Prostate gland (tissue), 2 donors: ENCODE measurements at regions not wholly inside any gene's neighbourhood (a gene's known extent, or its start where the extent isn't known, plus 50 kb on each side); places are given as distances from the start of the nearest gene placed in this dataset.

Source experiments
- DNase-seq: peaks from one replicate; pipeline ENCODE4 v3.0.0-alpha.2; 2019; ENCODE audit warnings: low spot score
- H3K27ac ChIP-seq, 2 donors: fragments of 200-600 bp; sonication (generic); 2 replicates each; pipeline ENCODE4 v1.5.1; 2017 to 2019
- H3K27me3 ChIP-seq: fragments of 200-600 bp; sonication (generic); replicated peaks from 2 replicates; pipeline ENCODE4 v1.5.1; 2019; ENCODE audit not compliant: insufficient read depth
- H3K36me3 ChIP-seq, 2 donors: fragments of 200-600 bp; sonication (generic); 1 replicate in 1 of 2; 2 replicates in 1 of 2; pipeline versions ENCODE4 v1.5.1 to v1.8.1; 2017 to 2019
- H3K4me1 ChIP-seq: fragments of 200-600 bp; sonication (generic); replicated peaks from 2 replicates; pipeline ENCODE4 v1.5.1; 2019
- H3K4me3 ChIP-seq, 2 donors: fragments of 200-600 bp; sonication (generic); 2 replicates each; pipeline ENCODE4 v1.5.1; 2017 to 2019
- H3K9me3 ChIP-seq: fragments of 200-600 bp; sonication (generic); 2 replicates; pipeline ENCODE4 v1.5.1; 2017
- POLR2A ChIP-seq: fragments of 450-650 bp; IDR thresholded peaks from one replicate; pipeline ENCODE4 v1.6.1; 2016; ENCODE audit warnings: antibody characterized with exemption, mild to moderate bottlenecking
- POLR2AphosphoS5 ChIP-seq: sonication (generic); formaldehyde crosslinking; IDR thresholded peaks from one replicate; pipeline ENCODE4 v1.6.1; 2017; ENCODE audit warnings: antibody characterized with exemption
- WGBS: methylation state at CpG from one replicate; pipeline ENCODE4 v1.1.5; 2018; 5-methylcytosine and 5-hydroxymethylcytosine counted together
- intact Hi-C: fragments of 100-400 bp; cut with DNase I; formaldehyde crosslinking; loops from one replicate; pipeline ENCODE4 v1.14.2; 2022
- TF ChIP-seq, protein P1 (sequence below), 4 experiments: fragments of 200-600 bp in 2 of 4; fragments of 450-650 bp in 2 of 4; sonication (generic) in 2 of 4; IDR thresholded peaks; 1 replicate in 3 of 4; 2 replicates in 1 of 4; pipeline ENCODE4 v1.5.1; 2016 to 2019; ENCODE audit warnings: antibody characterized with exemption in 4 of 4, mild to moderate bottlenecking in 2 of 4, moderate library complexity in 2 of 4

DNA sequence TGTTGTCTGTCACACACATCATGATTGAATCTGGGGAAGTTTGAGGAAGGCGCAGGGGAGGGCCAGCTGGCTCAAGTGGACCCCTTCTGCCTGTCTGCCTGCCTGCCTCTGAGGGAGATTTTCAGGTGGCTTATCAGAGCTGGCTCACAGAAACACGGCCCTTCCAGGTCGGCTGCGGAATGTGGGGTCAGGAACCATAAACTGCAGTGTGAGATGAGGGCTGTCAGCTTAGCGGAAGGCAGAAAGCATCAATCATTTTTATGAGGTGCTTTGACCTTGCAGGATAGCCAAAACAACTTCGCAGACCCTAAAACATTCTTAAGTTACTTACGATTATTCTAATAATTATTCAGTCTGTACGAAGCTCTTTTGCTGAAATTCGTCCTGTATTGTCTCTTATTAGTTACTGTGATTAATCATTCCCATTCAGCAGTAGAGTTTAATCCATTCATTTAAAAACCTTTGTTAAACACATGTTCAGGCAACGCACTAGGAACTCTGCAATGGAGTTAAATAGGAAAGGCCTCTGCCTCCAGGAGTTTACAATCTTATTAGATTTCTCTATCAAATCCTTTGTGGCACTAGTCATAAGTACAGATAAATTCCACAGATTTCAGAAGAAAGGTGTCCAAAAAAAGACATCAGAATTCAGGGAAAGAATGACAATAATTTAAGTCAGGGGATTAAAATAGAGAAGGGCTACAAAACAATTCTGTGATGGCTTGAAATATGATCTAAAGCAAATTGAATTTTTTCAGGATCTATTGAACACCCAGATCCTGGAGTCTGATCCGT lies 371.6 kb downstream of the HRH4 start:
- no peak for DNase-seq
- 33% methylated on average over 11 of the region's 11 CpGs for WGBS
- intact Hi-C loops: no loop called here
- Histone ChIP-seq H3K27ac (no peak overlapping the region), H3K27me3 (no peaks in the 10 kb centered on the region), H3K36me3 (no peaks in the 10 kb centered on the region), H3K9me3 (no peaks in the 10 kb centered on the region), H3K4me3 (no peak overlapping the region), H3K4me1 (no peaks in the 10 kb centered on the region)
- TF ChIP-seq, protein P1, sequence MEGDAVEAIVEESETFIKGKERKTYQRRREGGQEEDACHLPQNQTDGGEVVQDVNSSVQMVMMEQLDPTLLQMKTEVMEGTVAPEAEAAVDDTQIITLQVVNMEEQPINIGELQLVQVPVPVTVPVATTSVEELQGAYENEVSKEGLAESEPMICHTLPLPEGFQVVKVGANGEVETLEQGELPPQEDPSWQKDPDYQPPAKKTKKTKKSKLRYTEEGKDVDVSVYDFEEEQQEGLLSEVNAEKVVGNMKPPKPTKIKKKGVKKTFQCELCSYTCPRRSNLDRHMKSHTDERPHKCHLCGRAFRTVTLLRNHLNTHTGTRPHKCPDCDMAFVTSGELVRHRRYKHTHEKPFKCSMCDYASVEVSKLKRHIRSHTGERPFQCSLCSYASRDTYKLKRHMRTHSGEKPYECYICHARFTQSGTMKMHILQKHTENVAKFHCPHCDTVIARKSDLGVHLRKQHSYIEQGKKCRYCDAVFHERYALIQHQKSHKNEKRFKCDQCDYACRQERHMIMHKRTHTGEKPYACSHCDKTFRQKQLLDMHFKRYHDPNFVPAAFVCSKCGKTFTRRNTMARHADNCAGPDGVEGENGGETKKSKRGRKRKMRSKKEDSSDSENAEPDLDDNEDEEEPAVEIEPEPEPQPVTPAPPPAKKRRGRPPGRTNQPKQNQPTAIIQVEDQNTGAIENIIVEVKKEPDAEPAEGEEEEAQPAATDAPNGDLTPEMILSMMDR (IDR thresholded peaks at IDR 0.05): no peak
- TF ChIP-seq POLR2A (no peak), POLR2AphosphoS5 (no peak)

DNA sequence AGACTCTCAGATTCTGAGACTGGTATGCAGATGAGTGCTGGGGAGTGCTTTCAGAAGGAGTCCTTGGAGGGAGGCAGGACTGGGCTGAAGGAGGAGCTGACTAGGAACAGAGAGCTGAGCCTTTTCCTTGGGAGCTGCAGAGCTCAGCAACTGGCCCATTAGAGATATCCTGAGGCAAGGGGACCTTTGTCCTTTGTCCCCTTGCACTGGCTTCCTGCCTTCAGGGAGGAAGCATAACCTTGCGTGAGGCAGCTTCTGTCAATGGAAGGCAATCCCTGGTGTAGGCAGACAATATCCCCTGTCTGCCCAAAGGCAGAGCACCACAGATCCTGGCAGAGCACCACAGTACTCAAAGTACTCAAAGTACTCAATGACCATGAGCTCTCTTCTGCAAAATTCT lies 375.3 kb downstream of the HRH4 start:
- no peaks in the 10 kb centered on the region for H3K9me3 ChIP-seq
- H3K36me3 ChIP-seq: no peaks in the 10 kb centered on the region
- H3K4me1 ChIP-seq: no peaks in the 10 kb centered on the region
- intact Hi-C loops: no loop called here
- TF ChIP-seq POLR2AphosphoS5: no peak
- no peak for TF ChIP-seq POLR2A
- TF ChIP-seq, protein P1 (IDR thresholded peaks at IDR 0.05): no peak
- no peak overlapping the region for H3K27ac ChIP-seq
- no peak overlapping the region for H3K4me3 ChIP-seq
- H3K27me3 ChIP-seq: no peaks in the 10 kb centered on the region
- DNase-seq: no peak
- 91% methylated on average over 1 of the region's 1 CpG for WGBS

DNA sequence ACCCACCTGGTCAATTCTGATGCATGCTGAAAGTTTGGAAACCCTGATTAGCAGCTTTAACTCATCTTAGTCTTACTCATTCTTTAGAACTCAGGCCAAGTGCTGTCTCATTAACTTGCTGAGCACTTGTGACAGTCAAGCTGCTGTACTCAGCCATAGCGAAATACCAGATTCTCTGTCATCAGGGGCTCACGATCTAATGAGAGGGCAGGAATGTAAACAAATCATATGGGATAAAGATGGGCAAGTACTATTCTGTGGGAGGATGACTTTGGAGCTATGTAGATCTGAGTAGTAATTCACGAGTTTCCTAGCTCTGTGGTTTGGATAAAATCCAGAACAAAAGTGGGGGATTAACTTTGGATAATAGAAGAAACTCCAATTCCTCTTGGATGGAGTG lies 376.6 kb downstream of the HRH4 start:
- no peaks in the 10 kb centered on the region for H3K27me3 ChIP-seq
- WGBS: 9% methylated on average over 3 of the region's 3 CpGs
- intact Hi-C loops: no loop called here
- no peaks in the 10 kb centered on the region for H3K36me3 ChIP-seq
- no peak overlapping the region for H3K27ac ChIP-seq
- H3K9me3 ChIP-seq: no peaks in the 10 kb centered on the region
- DNase-seq: no peak
- H3K4me3 ChIP-seq: no peak overlapping the region
- no peaks in the 10 kb centered on the region for H3K4me1 ChIP-seq
- TF ChIP-seq POLR2AphosphoS5: no peak
- no peak for TF ChIP-seq POLR2A
- TF ChIP-seq, protein P1 (IDR thresholded peaks at IDR 0.05): no peak

DNA sequence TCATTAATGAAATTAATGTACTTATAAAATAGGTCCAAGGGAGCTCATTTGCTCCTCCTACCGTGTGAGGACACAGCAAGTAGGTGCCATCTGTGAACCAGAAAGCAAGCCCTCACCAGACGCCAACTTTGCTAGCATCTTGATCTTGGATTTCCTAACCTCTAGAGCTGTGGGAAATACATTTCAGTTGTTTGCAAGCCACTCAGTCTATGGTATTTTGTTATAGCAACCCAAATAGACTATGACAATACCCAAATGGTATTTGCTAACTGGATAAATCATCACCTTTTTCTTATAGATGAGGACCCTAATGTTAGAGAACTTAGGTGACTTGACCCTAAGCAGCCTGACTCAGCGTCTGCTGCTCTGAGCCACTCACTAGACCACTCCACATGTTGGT lies 379.6 kb downstream of the HRH4 start:
- intact Hi-C loops: no loop called here
- TF ChIP-seq POLR2A: no peak
- TF ChIP-seq POLR2AphosphoS5: no peak
- TF ChIP-seq, protein P1 (IDR thresholded peaks at IDR 0.05): no peak
- H3K27me3 ChIP-seq: no peaks in the 10 kb centered on the region
- H3K4me3 ChIP-seq: no peak overlapping the region
- H3K4me1 ChIP-seq: no peaks in the 10 kb centered on the region
- no peaks in the 10 kb centered on the region for H3K9me3 ChIP-seq
- H3K27ac ChIP-seq: no peak overlapping the region
- no peaks in the 10 kb centered on the region for H3K36me3 ChIP-seq
- WGBS: 90% methylated on average over 3 of the region's 3 CpGs
- DNase-seq: no peak

DNA sequence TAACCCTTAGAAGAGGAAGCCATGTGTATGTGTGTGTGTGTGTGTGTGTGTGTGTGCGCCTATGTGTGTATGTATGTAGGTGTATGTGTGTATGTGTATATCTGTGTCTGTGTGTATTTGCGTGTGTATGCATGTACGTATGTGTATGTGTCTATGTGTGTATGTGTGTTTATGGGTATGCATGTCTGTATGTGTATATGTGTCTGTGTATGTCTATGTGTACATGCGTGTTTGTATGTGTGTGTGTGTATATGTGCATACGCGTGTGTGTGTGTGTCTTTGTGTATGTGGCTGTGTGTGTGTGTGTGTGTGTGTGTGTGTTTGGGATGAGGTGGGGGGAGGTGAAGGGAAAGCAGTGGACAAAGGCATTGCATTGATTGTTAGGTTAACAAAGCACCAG lies 380.2 kb downstream of the HRH4 start:
- intact Hi-C loops: no loop called here
- Histone ChIP-seq H3K27ac (no peak overlapping the region), H3K9me3 (no peaks in the 10 kb centered on the region), H3K4me1 (no peaks in the 10 kb centered on the region), H3K4me3 (no peak overlapping the region), H3K36me3 (no peaks in the 10 kb centered on the region), H3K27me3 (no peaks in the 10 kb centered on the region)
- DNase-seq: no peak
- no peak for TF ChIP-seq POLR2AphosphoS5
- WGBS: 78% methylated on average over 6 of the region's 6 CpGs
